ENCODE measurements at regions not wholly inside any gene's neighbourhood (a gene's known extent, or its start where the extent isn't known, plus 50 kb on each side); places are given as distances from the start of the nearest gene placed in this dataset.

DNA sequence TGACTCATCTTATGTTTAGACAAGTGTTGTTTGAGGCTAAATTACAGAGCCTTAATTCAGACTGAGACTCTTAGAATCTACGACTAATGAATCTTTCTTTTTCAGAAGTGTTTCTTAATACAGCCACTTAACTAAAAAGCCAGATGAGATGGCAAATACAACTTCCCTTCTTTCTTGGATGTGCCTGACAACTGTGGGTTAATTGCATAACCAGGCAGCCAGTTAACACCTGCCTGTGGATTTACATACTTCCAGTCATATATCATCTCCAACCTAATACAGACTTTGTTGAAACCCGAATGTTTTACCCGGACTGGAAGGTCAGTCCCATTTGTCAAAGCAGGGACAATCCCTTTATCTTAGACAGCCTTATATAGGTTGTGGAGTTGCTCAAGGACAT, 297.6 kb downstream of the VPS13C start:
- TF ChIP-seq, protein P1, sequence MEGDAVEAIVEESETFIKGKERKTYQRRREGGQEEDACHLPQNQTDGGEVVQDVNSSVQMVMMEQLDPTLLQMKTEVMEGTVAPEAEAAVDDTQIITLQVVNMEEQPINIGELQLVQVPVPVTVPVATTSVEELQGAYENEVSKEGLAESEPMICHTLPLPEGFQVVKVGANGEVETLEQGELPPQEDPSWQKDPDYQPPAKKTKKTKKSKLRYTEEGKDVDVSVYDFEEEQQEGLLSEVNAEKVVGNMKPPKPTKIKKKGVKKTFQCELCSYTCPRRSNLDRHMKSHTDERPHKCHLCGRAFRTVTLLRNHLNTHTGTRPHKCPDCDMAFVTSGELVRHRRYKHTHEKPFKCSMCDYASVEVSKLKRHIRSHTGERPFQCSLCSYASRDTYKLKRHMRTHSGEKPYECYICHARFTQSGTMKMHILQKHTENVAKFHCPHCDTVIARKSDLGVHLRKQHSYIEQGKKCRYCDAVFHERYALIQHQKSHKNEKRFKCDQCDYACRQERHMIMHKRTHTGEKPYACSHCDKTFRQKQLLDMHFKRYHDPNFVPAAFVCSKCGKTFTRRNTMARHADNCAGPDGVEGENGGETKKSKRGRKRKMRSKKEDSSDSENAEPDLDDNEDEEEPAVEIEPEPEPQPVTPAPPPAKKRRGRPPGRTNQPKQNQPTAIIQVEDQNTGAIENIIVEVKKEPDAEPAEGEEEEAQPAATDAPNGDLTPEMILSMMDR (IDR thresholded peaks at IDR 0.05): no peak
- no peak for TF ChIP-seq ZFX (IDR thresholded peaks at IDR 0.05; ENCODE audit: borderline replicate concordance)
